ENCODE measurements at regions not wholly inside any gene's neighbourhood (a gene's known extent, or its start where the extent isn't known, plus 50 kb on each side); places are given as distances from the start of the nearest gene placed in this dataset.
"Not testable (repeated sequence)": the region's sequence is repeated elsewhere in the genome, so short reads cannot be mapped to it uniquely, and the experiment has no call there.

DNA sequence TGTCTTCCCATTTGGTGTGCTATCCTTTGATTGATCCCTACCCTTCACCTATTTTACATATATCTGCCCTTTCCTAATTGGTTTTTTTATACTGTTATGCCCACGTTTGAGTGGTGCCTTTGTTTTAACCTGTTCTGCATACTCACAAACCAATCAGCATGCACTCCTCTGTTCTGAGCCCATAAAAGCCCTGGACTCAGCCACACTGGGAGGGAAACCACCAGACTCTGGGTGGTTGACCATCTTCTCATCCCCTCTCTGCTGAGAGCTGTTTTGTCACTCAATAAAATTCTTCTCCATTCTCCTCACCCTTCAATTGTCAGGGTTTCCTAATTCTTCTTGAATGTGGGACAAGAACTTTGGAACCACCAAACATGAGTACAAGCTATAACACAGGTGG is 989.8 kb downstream of the ADGRL2 start:
- peaks cover 8% of the 10 kb centered on the region for H3K9me3 Mint-ChIP-seq
- H3K4me3 Mint-ChIP-seq, result no peak overlapping the region
- no peaks in the 10 kb centered on the region for H3K27me3 Mint-ChIP-seq (ENCODE audit: low read depth)
- DNase-seq (no peak), ATAC-seq (no peak)
- no peaks in the 10 kb centered on the region for H3K36me3 Mint-ChIP-seq (ENCODE audit: insufficient read depth)
- no peaks in the 10 kb centered on the region for H3K4me1 Mint-ChIP-seq (ENCODE audit: low read depth)

DNA sequence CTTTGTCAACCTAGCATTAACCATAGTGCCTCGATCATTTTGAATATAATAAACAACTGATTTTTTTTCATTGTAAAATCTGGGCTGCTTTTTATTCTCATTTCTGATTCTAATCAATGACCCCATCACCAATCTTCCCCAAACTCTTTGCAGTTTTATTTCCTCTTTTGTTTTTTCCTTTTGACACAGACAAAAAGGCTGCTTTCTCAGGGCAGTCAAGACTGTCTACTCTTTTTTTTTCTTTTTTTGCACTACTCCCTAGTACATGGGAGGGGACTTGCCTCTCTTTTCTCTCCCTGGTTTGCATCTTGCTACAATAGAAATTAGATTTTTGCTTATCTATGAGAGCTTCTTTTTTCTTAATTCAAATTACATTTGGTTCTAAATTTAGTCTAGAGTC is 987.9 kb downstream of the ADGRL2 start:
- no peak for DNase-seq
- no peaks in the 10 kb centered on the region for H3K27me3 Mint-ChIP-seq (ENCODE audit: low read depth)
- H3K36me3 Mint-ChIP-seq (ENCODE audit: insufficient read depth), result no peaks in the 10 kb centered on the region
- peaks cover 8% of the 10 kb centered on the region for H3K9me3 Mint-ChIP-seq
- no peak for ATAC-seq
- no peaks in the 10 kb centered on the region for H3K4me1 Mint-ChIP-seq (ENCODE audit: low read depth)
- H3K4me3 Mint-ChIP-seq, result no peak overlapping the region

DNA sequence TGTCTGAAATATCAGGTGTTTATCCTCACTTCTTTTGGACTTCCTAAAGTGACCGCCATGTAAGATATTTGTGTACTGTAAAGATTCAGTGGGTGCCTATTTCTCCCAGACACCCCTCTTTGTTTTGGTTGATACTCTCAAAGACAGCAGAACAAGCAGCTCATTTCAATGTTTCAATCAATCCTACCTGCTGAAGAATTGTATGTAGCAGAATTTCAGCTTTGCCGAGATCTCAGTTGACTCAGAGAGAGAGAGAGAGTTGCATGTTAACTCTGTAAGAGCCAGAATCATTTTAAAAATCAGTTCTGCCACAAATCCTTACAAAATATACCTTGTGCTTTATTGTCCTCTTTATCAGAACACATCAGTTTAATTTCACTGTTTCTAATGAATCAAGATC is 987.3 kb downstream of the ADGRL2 start:
- Mint-ChIP-seq H3K4me3 (no peak overlapping the region), H3K9me3 (peaks cover 8% of the 10 kb centered on the region), H3K4me1 (ENCODE audit: low read depth) (no peaks in the 10 kb centered on the region), H3K27me3 (ENCODE audit: low read depth) (no peaks in the 10 kb centered on the region), H3K36me3 (ENCODE audit: insufficient read depth) (no peaks in the 10 kb centered on the region)
- DNase-seq (no peak), ATAC-seq (no peak)

DNA sequence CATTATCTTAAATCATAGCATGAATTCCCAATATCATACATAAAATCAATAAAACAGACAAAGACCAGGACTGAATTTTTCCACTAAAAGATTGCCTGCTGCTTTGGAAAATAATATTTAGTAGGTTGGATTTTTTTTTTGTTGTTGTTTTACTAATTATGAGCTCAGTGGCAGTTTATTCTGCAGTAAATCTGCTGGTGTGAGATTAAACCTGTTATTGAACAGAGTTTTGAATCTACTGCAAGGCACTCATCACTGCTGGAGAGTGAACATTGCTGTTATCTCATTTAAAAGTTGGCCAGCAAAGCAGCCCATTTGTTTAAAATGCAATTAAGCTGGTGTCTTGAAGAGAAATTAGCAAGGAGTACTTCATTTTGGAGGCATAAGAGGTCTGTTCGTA is 986.1 kb downstream of the ADGRL2 start:
- DNase-seq (no peak), ATAC-seq (no peak)
- Mint-ChIP-seq H3K27me3 (ENCODE audit: low read depth) (no peaks in the 10 kb centered on the region), H3K4me3 (no peak overlapping the region), H3K9me3 (peaks cover 8% of the 10 kb centered on the region), H3K36me3 (ENCODE audit: insufficient read depth) (no peaks in the 10 kb centered on the region), H3K4me1 (ENCODE audit: low read depth) (no peaks in the 10 kb centered on the region)

DNA sequence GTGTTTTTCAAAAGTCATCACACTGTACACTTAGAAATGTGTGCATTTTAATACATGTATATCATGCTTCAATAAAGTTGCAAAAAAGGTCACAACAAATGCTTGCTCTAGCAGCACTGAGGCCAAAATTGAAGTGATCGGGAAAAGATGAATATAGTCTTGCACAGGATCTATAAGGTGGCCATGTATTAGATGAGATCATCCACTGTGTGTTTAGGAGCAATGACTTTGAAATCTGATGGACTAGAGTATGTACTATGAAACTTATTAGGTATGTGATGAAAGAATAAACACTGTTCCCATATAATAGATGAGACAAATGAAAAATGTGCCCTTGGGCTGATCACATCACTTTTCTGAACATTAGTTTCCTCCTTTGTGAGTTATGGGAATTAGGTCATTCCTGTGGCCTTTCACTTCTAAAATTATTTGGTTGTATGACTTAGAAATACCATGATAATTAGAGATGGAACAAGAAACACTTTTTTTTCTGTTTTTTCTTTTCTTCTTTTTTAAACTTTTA is 984.6 kb downstream of the ADGRL2 start:
- Mint-ChIP-seq H3K9me3 (peaks cover 3% of the 10 kb centered on the region), H3K27me3 (ENCODE audit: low read depth) (no peaks in the 10 kb centered on the region), H3K4me1 (ENCODE audit: low read depth) (no peaks in the 10 kb centered on the region), H3K36me3 (ENCODE audit: insufficient read depth) (no peaks in the 10 kb centered on the region), H3K4me3 (no peak overlapping the region)
- no peak for DNase-seq
- no peak for ATAC-seq

DNA sequence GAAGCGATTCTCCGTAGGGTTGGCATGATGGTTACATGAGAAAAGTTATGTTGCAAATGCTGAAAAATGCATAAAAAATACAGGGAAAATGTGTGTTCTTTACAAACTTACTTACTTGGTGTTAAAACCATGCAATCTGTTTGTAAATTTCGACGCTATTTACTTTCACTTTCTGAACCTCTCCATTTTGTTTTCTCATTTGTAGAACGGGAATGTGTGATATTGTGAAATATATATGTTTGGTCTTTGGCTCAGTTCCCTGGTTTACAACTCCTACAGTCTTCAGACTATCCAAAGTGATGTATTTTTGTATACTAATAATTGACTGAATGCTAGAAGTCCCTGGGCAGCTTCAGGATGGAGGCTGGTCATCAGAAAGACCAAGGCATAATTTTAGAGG is 982.3 kb downstream of the ADGRL2 start:
- ATAC-seq (no peak), DNase-seq (no peak)
- Mint-ChIP-seq H3K27me3 (ENCODE audit: low read depth) (no peaks in the 10 kb centered on the region), H3K4me3 (no peak overlapping the region), H3K4me1 (ENCODE audit: low read depth) (no peaks in the 10 kb centered on the region), H3K9me3 (peaks cover 4% of the 10 kb centered on the region), H3K36me3 (ENCODE audit: insufficient read depth) (no peaks in the 10 kb centered on the region)

DNA sequence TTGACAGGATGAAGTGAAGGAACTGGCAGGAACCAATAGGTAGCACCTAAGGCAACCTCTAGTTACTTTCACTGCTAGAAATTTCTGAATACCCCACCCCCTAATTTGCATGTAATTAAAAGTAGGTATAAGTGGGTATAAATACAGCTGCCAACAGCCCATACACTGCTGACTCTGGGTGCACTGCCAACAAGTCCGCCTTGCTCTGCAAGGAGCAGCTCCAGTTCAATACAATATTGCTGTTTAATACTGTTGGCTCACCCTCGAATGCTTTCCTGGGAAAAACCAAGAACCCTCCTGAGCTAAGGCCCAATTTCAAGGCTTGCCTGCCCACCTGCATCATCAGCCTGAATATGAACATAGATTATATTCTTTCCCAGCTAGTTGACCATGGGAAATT is 981.9 kb downstream of the ADGRL2 start:
- H3K9me3 Mint-ChIP-seq, result peaks cover 4% of the 10 kb centered on the region
- no peaks in the 10 kb centered on the region for H3K36me3 Mint-ChIP-seq (ENCODE audit: insufficient read depth)
- no peak overlapping the region for H3K4me3 Mint-ChIP-seq
- no peaks in the 10 kb centered on the region for H3K27me3 Mint-ChIP-seq (ENCODE audit: low read depth)
- no peaks in the 10 kb centered on the region for H3K4me1 Mint-ChIP-seq (ENCODE audit: low read depth)
- ATAC-seq (no peak), DNase-seq (no peak)

DNA sequence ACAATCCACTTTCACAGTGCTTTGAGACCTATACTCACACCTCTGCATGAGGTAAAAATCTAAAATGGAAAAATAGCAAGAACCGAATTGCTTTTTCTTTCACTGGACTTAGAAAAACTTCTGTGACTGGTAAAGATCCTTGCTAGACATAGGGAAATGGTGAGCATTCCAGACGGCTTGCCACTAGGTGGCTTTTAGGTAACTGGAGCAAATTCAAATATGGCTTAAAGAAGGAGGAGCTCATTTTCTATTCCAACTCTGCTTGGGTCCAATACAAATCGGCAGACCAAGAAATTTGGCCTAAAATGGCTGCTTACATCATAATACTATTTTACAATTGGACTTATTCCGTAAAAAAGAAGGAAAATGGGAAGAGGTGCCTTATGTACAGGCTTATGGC is 977.9 kb downstream of the ADGRL2 start:
- H3K36me3 Mint-ChIP-seq (ENCODE audit: insufficient read depth), result no peaks in the 10 kb centered on the region
- no peak for DNase-seq
- H3K4me1 Mint-ChIP-seq (ENCODE audit: low read depth), result no peaks in the 10 kb centered on the region
- ATAC-seq, result no peak
- H3K9me3 Mint-ChIP-seq, result peaks cover 8% of the 10 kb centered on the region
- no peaks in the 10 kb centered on the region for H3K27me3 Mint-ChIP-seq (ENCODE audit: low read depth)
- H3K4me3 Mint-ChIP-seq, result no peak overlapping the region

DNA sequence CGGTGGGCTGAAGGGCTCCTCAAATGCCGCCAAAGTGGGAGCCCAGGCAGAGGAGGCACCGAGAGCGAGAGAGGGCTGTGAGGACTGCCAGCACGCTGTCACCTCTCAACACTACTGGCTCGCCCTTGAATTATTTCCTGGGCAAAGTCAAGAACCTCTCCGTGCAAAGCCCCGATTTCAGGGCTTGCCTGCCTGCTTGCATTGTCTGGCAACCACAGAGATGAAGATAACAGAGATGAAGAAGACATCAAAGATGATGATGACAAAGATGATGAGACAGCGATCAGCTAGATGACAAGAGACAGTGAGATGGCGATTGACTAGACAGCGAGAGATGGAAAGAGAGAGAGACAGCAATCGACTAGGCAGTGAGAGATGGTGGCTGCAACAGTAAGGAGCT is 976.5 kb downstream of the ADGRL2 start:
- Mint-ChIP-seq H3K36me3 (ENCODE audit: insufficient read depth) (no peaks in the 10 kb centered on the region), H3K4me1 (ENCODE audit: low read depth) (no peaks in the 10 kb centered on the region), H3K4me3 (no peak overlapping the region), H3K9me3 (peaks cover 8% of the 10 kb centered on the region), H3K27me3 (ENCODE audit: low read depth) (no peaks in the 10 kb centered on the region)
- peak in 1 of 2 donors; percentile 21 for ATAC-seq
- DNase-seq, result no peak

DNA sequence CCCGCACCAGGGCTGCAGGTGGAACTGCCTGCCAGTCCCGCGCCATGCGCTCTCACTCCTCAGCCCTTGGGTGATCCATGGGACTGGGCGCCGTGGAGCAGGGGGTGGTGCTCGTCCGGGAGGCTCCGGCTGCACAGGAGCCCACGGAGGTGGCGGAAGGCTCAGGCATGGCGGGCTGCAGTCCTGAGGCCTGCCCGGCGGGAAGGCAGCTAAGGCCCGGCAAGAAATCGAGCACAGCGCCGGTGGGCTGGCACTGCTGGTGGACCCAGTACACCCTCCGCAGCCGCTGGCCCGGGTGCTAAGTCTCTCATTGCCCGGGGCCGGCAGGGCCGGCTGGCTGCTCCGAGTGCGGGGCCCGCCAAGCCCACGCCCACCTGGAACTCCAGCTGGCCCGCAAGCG is 976.0 kb downstream of the ADGRL2 start:
- H3K4me3 Mint-ChIP-seq; H3K9me3 Mint-ChIP-seq; H3K36me3 Mint-ChIP-seq (ENCODE audit: insufficient read depth); H3K4me1 Mint-ChIP-seq (ENCODE audit: low read depth); H3K27me3 Mint-ChIP-seq (ENCODE audit: low read depth); DNase-seq; ATAC-seq: not testable (repeated sequence)

DNA sequence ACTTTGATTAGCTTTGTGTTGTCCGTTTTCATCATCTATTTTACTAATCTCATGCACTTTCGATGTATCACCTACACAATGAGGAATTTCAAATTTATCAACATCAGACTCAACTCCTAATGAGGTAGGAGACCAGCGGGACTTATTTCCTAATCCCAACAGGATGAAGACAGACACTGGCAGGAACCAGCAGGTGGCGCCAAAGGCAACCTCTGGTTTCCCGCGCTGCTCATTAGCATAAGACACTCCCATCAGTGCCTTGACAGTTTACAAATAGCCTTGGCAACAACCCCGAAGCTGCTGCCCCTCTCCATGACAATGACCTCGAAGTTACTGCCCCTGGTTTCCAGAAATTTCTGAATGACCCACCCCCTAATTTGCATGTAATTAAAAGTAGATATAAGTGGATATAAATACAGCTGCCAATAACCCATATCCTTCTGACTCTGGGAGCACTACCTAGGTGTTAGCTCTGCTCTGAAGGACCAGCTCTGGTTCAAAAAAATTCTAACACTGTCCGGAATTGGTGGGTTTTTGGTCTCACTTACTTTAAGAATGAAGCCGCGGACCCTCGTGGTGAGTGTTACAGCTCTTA is 974.8 kb downstream of the ADGRL2 start:
- Mint-ChIP-seq H3K9me3 (peaks cover 8% of the 10 kb centered on the region), H3K36me3 (ENCODE audit: insufficient read depth) (no peaks in the 10 kb centered on the region), H3K4me1 (ENCODE audit: low read depth) (no peaks in the 10 kb centered on the region), H3K4me3 (no peak overlapping the region), H3K27me3 (ENCODE audit: low read depth) (no peaks in the 10 kb centered on the region)
- DNase-seq (peak; percentile 9), ATAC-seq (no peak)

DNA sequence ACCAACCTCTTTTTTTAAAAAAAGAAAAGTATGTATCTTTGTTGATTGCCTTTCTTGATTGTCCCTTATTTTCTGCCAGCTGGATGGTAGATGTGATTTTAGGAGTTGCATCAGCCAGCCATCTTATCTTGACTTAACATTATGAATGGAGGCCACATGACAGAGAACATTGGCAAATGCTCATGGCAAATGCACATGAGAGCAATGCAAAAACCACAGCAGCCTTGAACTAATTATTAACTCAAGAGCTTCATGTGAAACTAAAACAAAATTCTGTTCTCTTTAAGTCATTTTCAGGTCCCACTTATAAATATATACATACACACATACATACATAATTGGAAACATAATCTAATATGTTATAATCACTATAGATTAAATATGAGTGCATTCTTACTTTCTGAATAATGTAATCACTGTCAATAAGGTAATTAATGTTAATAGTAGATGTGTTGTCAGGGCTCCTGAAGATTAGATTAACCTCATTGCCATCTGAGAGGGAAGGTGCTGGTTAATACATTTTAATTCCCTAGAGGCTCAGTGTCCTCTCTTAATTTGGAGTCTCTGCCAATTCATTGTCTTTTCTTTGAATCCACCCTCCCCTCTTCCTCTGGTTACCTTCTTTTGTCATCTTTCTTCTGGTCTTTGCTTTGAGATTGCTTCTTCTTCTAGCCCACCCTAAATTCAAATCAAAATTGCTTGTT is 962.2 kb downstream of the ADGRL2 start:
- no peaks in the 10 kb centered on the region for H3K9me3 Mint-ChIP-seq
- no peak overlapping the region for H3K4me3 Mint-ChIP-seq
- ATAC-seq (no peak), DNase-seq (no peak)
- H3K36me3 Mint-ChIP-seq (ENCODE audit: insufficient read depth), result no peaks in the 10 kb centered on the region
- H3K4me1 Mint-ChIP-seq (ENCODE audit: low read depth), result no peaks in the 10 kb centered on the region
- no peaks in the 10 kb centered on the region for H3K27me3 Mint-ChIP-seq (ENCODE audit: low read depth)

DNA sequence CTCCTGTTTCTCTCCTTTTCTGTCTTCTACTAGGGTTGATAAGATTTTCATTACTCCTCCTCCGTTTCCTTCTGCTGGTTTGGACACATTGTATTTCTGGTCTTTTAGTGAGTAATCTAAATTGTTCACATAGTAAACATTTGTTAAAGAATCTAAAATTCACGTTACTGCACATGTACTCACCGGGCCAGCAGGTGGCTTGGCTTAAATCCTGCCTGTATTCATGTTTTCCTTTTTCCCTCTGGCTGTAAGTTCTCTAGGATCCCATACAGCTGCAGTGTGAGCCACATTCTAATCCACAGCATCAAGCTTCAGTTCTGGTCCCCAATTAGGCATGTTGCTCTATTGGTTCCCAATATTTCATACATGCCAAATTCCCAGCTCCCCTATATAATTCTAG is 958.3 kb downstream of the ADGRL2 start:
- Mint-ChIP-seq H3K4me1 (ENCODE audit: low read depth) (no peaks in the 10 kb centered on the region), H3K4me3 (no peak overlapping the region)
- no peak for ATAC-seq

DNA sequence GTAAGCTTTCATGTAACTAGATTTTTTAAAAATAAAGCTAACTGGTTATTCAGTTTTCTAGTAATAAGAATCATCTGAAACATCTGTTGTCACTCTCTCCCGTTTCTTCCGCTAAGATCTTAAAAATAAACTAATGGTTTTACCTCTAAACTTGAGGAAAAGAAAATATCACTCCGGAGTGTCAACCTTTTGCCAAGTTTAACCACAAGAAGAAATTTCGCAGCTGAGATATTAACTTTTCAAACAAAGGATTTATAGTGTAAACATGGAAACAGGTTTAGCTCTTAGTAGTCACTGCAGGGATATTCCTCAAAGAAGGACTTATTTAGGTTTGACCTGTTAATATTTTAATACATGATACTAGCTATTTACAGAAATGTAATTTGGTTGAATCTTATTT is 954.9 kb downstream of the ADGRL2 start:
- H3K36me3 Mint-ChIP-seq (ENCODE audit: insufficient read depth), result no peaks in the 10 kb centered on the region

More for the DNA sequence above, 958.3 kb downstream of the ADGRL2 start:
- no peaks in the 10 kb centered on the region for H3K36me3 Mint-ChIP-seq (ENCODE audit: insufficient read depth)
- H3K9me3 Mint-ChIP-seq, result no peaks in the 10 kb centered on the region
- H3K27me3 Mint-ChIP-seq (ENCODE audit: low read depth), result no peaks in the 10 kb centered on the region
- no peak for DNase-seq

DNA sequence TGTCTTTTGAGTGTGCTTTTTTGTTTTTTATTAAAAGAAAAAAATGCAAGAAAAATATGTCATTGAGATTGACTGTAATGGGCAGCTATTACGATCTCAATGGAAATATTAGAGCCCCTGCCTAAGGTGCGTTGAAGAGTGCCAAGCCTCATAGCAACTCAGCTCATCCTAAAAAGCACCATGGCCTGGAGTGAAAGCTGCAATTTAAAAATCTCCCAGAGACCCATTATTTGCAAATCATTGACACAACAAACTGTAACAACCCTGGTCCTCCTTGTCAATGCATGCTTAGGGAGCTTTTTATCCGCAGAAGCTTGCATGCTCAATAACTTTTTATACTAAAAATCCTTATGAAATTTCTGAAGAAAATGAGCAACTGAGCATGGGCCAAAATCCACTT is 954.5 kb downstream of the ADGRL2 start:
- ATAC-seq, result no peak
- H3K4me3 Mint-ChIP-seq, result no peak overlapping the region
- no peaks in the 10 kb centered on the region for H3K27me3 Mint-ChIP-seq (ENCODE audit: low read depth)
- no peaks in the 10 kb centered on the region for H3K4me1 Mint-ChIP-seq (ENCODE audit: low read depth)
- H3K9me3 Mint-ChIP-seq, result no peaks in the 10 kb centered on the region
- no peak for DNase-seq
- H3K36me3 Mint-ChIP-seq (ENCODE audit: insufficient read depth), result no peaks in the 10 kb centered on the region

More for the DNA sequence above, 954.9 kb downstream of the ADGRL2 start:
- no peak overlapping the region for H3K4me3 Mint-ChIP-seq
- H3K4me1 Mint-ChIP-seq (ENCODE audit: low read depth), result no peaks in the 10 kb centered on the region
- DNase-seq (no peak), ATAC-seq (no peak)
- no peaks in the 10 kb centered on the region for H3K27me3 Mint-ChIP-seq (ENCODE audit: low read depth)
- no peaks in the 10 kb centered on the region for H3K9me3 Mint-ChIP-seq
